ENCODE measurements at regions not wholly inside any gene's neighbourhood (a gene's known extent, or its start where the extent isn't known, plus 50 kb on each side); places are given as distances from the start of the nearest gene placed in this dataset.

DNA sequence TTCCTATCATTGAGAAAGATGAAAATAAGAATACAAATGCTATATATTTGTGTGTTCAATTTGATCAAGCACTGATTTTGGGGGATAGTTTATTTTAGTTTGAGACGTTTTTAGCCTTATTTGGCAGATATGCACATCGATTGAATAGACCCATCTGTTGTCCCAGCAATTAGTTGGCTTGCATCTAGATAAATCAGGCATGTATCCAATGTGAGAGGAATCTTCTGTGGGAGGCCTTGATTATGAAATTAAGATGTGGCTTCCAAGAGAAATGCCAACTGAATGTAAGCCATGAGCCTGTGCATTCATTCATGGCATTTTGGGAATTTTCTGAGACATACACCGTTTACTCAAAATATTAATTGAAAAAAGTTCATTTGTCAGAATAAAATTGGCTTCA, 623.1 kb downstream of the TECRL start:
- TF ChIP-seq POLR2A (IDR thresholded peaks at IDR 0.05), result no peak
- TF ChIP-seq, protein P1, sequence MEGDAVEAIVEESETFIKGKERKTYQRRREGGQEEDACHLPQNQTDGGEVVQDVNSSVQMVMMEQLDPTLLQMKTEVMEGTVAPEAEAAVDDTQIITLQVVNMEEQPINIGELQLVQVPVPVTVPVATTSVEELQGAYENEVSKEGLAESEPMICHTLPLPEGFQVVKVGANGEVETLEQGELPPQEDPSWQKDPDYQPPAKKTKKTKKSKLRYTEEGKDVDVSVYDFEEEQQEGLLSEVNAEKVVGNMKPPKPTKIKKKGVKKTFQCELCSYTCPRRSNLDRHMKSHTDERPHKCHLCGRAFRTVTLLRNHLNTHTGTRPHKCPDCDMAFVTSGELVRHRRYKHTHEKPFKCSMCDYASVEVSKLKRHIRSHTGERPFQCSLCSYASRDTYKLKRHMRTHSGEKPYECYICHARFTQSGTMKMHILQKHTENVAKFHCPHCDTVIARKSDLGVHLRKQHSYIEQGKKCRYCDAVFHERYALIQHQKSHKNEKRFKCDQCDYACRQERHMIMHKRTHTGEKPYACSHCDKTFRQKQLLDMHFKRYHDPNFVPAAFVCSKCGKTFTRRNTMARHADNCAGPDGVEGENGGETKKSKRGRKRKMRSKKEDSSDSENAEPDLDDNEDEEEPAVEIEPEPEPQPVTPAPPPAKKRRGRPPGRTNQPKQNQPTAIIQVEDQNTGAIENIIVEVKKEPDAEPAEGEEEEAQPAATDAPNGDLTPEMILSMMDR (IDR thresholded peaks at IDR 0.05), result no peak
- TF ChIP-seq EP300 (IDR thresholded peaks at IDR 0.05), result no peak
- TF ChIP-seq POLR2AphosphoS5 (IDR thresholded peaks at IDR 0.05), result no peak
- 48 to 55% methylated on average over 3 of the region's 3 CpGs for WGBS, 2 donors
- H3K27ac ChIP-seq, result no peak overlapping the region
- H3K4me3 ChIP-seq, result no peak overlapping the region
- no peaks in the 10 kb centered on the region for H3K9me3 ChIP-seq
- ATAC-seq (ENCODE audit: low FRiP score in 2 of 2) (no peak), DNase-seq (no peak)
- no peaks in the 10 kb centered on the region for H3K27me3 ChIP-seq
- H3K4me1 ChIP-seq, result no peaks in the 10 kb centered on the region
- no peaks in the 10 kb centered on the region for H3K36me3 ChIP-seq

DNA sequence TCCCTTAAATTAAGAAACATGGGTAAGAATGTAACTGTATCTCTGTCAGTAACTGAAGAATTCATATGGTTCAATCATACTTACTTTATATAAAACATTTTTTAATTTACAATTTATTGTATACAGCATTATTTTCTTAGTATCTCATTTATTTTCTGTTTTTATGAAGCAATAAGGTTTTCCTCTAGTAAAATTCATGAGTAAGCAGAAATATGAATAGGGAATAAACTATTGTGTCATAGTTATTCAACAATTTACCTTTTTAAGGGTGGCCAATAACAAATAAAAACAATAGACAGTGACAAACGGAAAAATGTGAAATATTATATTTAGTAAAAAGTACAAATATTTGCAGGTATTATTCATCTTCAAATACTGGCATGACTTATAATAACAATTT, 624.4 kb downstream of the TECRL start:
- TF ChIP-seq, protein P1 (IDR thresholded peaks at IDR 0.05), result no peak
- TF ChIP-seq POLR2AphosphoS5 (IDR thresholded peaks at IDR 0.05), result no peak
- TF ChIP-seq EP300 (IDR thresholded peaks at IDR 0.05), result no peak
- TF ChIP-seq POLR2A (IDR thresholded peaks at IDR 0.05), result no peak
- DNase-seq (no peak), ATAC-seq (ENCODE audit: low FRiP score in 2 of 2) (no peak)
- no peak overlapping the region for H3K4me3 ChIP-seq
- H3K9me3 ChIP-seq, result no peaks in the 10 kb centered on the region
- no peaks in the 10 kb centered on the region for H3K36me3 ChIP-seq
- WGBS, 2 donors, result 0% methylated on average over 1 of the region's 1 CpG
- H3K27me3 ChIP-seq, result no peaks in the 10 kb centered on the region
- H3K27ac ChIP-seq, result no peak overlapping the region
- no peaks in the 10 kb centered on the region for H3K4me1 ChIP-seq

- no peaks in the 10 kb centered on the region for H3K27me3 ChIP-seq
- no peaks in the 10 kb centered on the region for H3K9me3 ChIP-seq
- no peak overlapping the region for H3K27ac ChIP-seq
- 59 to 65% methylated on average over 3 of the region's 3 CpGs for WGBS, 2 donors
- H3K36me3 ChIP-seq, result no peaks in the 10 kb centered on the region
- H3K4me1 ChIP-seq, result no peaks in the 10 kb centered on the region
- H3K4me3 ChIP-seq, result no peak overlapping the region
- DNase-seq (no peak), ATAC-seq (ENCODE audit: low FRiP score in 2 of 2) (no peak)
- TF ChIP-seq POLR2AphosphoS5 (IDR thresholded peaks at IDR 0.05), result no peak
Observed at GRCh38 chr4:63777601-63778000, 631.6 kb downstream of the TECRL start.

- no peak for TF ChIP-seq EP300 (IDR thresholded peaks at IDR 0.05)
- H3K27ac ChIP-seq, result no peak overlapping the region
- DNase-seq, result no peak
- no peak for ATAC-seq (ENCODE audit: low FRiP score in 2 of 2)
- H3K36me3 ChIP-seq, result no peaks in the 10 kb centered on the region
- H3K9me3 ChIP-seq, result no peaks in the 10 kb centered on the region
- H3K4me3 ChIP-seq, result no peak overlapping the region
- no peaks in the 10 kb centered on the region for H3K27me3 ChIP-seq
- 75 to 76% methylated on average over 4 of the region's 4 CpGs for WGBS, 2 donors
- no peaks in the 10 kb centered on the region for H3K4me1 ChIP-seq
Observed at GRCh38 chr4:63764400-63764799, 644.9 kb downstream of the TECRL start.

GRCh38 chr4:63757929-63758328, 651.3 kb downstream of the TECRL start:
- TF ChIP-seq EP300 (IDR thresholded peaks at IDR 0.05) (no peak), POLR2AphosphoS5 (IDR thresholded peaks at IDR 0.05) (no peak), POLR2A (IDR thresholded peaks at IDR 0.05) (no peak)
- TF ChIP-seq, protein P1 (IDR thresholded peaks at IDR 0.05), result no peak
- ATAC-seq (ENCODE audit: low FRiP score in 2 of 2), result no peak

DNA sequence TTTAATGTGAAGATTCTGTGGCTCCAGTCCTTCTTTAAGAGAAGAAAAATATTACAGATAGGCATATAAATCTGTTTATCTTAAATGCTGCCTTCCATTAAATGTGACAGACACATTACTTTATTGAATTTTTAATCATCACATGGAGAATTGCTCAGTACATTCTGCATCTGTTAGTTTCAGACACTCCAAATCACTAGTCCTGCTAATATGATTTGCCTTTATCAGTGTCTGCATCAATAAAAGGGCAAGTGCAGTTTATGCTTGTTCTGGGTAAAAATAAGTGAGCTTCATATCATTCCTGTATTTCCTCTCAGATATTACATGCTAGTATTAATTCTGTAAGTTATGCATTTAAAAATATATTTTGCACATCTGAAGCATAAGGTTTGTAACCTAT, 666.4 kb downstream of the TECRL start:
- no peak overlapping the region for H3K27ac ChIP-seq
- no peaks in the 10 kb centered on the region for H3K9me3 ChIP-seq
- no peaks in the 10 kb centered on the region for H3K27me3 ChIP-seq
- H3K36me3 ChIP-seq, result no peaks in the 10 kb centered on the region
- DNase-seq (no peak), ATAC-seq (ENCODE audit: low FRiP score in 2 of 2) (no peak)
- no peak overlapping the region for H3K4me3 ChIP-seq
- TF ChIP-seq, protein P1 (IDR thresholded peaks at IDR 0.05), result no peak
- H3K4me1 ChIP-seq, result no peaks in the 10 kb centered on the region

More at GRCh38 chr4:63757929-63758328, 651.3 kb downstream of the TECRL start:
- no peak for DNase-seq
- Histone ChIP-seq H3K9me3 (no peaks in the 10 kb centered on the region), H3K4me3 (no peak overlapping the region), H3K27me3 (no peaks in the 10 kb centered on the region), H3K36me3 (no peaks in the 10 kb centered on the region), H3K27ac (no peak overlapping the region), H3K4me1 (no peaks in the 10 kb centered on the region)
- WGBS, 2 donors, result 43% methylated on average over 2 of the region's 2 CpGs
